ENCODE measurements at regions not wholly inside any gene's neighbourhood (a gene's known extent, or its start where the extent isn't known, plus 50 kb on each side); places are given as distances from the start of the nearest gene placed in this dataset.

GRCh38 chr20:17836303-17836861 lies 132.2 kb downstream of the SNX5 start:
- TF ChIP-seq CTCF (IDR thresholded peaks at IDR 0.05): no peak
- ChIA-PET POLR2A (no interaction called here), CTCF (no interaction called here)
- Mint-ChIP-seq H3K9me3 (peaks cover 2% of the 10 kb centered on the region), H3K4me1 (peaks cover 8% of the 10 kb centered on the region), H3K36me3 (ENCODE audit: low read depth) (no peaks in the 10 kb centered on the region), H3K27me3 (peaks cover 2% of the 10 kb centered on the region), H3K4me3 (no peak overlapping the region), H3K27ac (no peak overlapping the region)
- intact Hi-C loops (cut with micrococcal nuclease): no loop called here
- ATAC-seq (ENCODE audit: low read depth): no peak
- no peak for DNase-seq

GRCh38 chr20:17835934-17836300 lies 132.7 kb downstream of the SNX5 start:
- ATAC-seq (ENCODE audit: low read depth) (no peak), DNase-seq (no peak)
- peaks cover 3% of the 10 kb centered on the region for H3K4me1 Mint-ChIP-seq
- peaks cover 2% of the 10 kb centered on the region for H3K27me3 Mint-ChIP-seq
- no peak for TF ChIP-seq CTCF (IDR thresholded peaks at IDR 0.05)
- no peak overlapping the region for H3K4me3 Mint-ChIP-seq
- intact Hi-C loops (cut with micrococcal nuclease): no loop called here
- H3K36me3 Mint-ChIP-seq (ENCODE audit: low read depth): no peaks in the 10 kb centered on the region
- H3K27ac Mint-ChIP-seq: no peak overlapping the region
- peaks cover 2% of the 10 kb centered on the region for H3K9me3 Mint-ChIP-seq
- POLR2A ChIA-PET: no interaction called here
- CTCF ChIA-PET: no interaction called here

- POLR2A ChIA-PET: no interaction called here
- TF ChIP-seq CTCF (IDR thresholded peaks at IDR 0.05): no peak
- DNase-seq (no peak), ATAC-seq (ENCODE audit: low read depth) (no peak)
- intact Hi-C loops (cut with micrococcal nuclease): no loop called here
- peaks cover 2% of the 10 kb centered on the region for H3K27me3 Mint-ChIP-seq
- H3K4me3 Mint-ChIP-seq: no peak overlapping the region
- CTCF ChIA-PET: no interaction called here
- no peak overlapping the region for H3K27ac Mint-ChIP-seq
- H3K9me3 Mint-ChIP-seq: peaks cover under 1% of the 10 kb centered on the region
- H3K36me3 Mint-ChIP-seq (ENCODE audit: low read depth): no peaks in the 10 kb centered on the region
- no peaks in the 10 kb centered on the region for H3K4me1 Mint-ChIP-seq
Measured at GRCh38 chr20:17835240-17835933, 133.2 kb downstream of the SNX5 start.

GRCh38 chr20:17834804-17835203 lies 133.8 kb downstream of the SNX5 start:
- no peak for DNase-seq
- Mint-ChIP-seq H3K4me1 (no peaks in the 10 kb centered on the region), H3K4me3 (no peak overlapping the region), H3K27ac (no peak overlapping the region), H3K27me3 (peaks cover 2% of the 10 kb centered on the region), H3K9me3 (no peaks in the 10 kb centered on the region), H3K36me3 (ENCODE audit: low read depth) (no peaks in the 10 kb centered on the region)
- ATAC-seq (ENCODE audit: low read depth): no peak
- intact Hi-C loops (cut with micrococcal nuclease): no loop called here
- TF ChIP-seq CTCF (IDR thresholded peaks at IDR 0.05): no peak
- ChIA-PET POLR2A (no interaction called here), CTCF (no interaction called here)

- no peak overlapping the region for H3K4me3 Mint-ChIP-seq
- H3K27me3 Mint-ChIP-seq: peaks cover 2% of the 10 kb centered on the region
- intact Hi-C loops (cut with micrococcal nuclease): no loop called here
- H3K4me1 Mint-ChIP-seq: no peaks in the 10 kb centered on the region
- no peak for TF ChIP-seq CTCF (IDR thresholded peaks at IDR 0.05)
- ATAC-seq (ENCODE audit: low read depth): no peak
- CTCF ChIA-PET: no interaction called here
- H3K9me3 Mint-ChIP-seq: no peaks in the 10 kb centered on the region
- H3K27ac Mint-ChIP-seq: no peak overlapping the region
- no peak for DNase-seq
- no peaks in the 10 kb centered on the region for H3K36me3 Mint-ChIP-seq (ENCODE audit: low read depth)
- POLR2A ChIA-PET: no interaction called here
Measured at GRCh38 chr20:17833036-17833674, 133.4 kb downstream of the BANF2 start.
